ENCODE measurements at regions not wholly inside any gene's neighbourhood (a gene's known extent, or its start where the extent isn't known, plus 50 kb on each side); places are given as distances from the start of the nearest gene placed in this dataset.

DNA sequence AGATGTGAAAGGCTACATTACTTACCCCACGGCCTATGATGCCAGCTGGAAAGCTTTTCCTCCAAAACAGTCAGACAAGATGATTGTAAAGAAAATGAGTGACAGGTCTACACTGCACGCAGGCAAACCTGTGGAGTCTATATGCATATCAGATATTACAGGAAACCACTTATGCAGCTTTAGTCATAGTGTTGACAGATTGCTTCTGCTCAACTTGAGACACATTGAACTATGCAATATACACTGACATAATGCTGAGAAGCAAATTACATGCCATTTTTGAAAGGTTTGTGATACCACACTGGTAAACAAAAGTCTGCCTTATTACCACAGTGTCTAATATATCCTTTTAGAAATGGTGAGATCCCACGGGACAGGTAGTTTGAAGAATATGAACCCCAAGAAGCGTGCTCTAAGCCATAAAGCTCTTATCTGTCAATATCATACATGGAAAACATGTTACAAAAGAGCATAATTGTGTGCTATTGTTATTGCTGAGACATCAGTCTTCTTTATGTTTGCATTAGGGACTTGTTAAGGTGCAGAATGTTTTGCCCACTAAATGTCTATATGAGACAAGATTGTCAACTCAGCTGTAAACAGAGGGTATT, 1835.8 kb upstream of the TENM3 start:
- DNase-seq (ENCODE audit: extremely low spot score, unreplicated experiment): no peak
- TF ChIP-seq, protein P1, sequence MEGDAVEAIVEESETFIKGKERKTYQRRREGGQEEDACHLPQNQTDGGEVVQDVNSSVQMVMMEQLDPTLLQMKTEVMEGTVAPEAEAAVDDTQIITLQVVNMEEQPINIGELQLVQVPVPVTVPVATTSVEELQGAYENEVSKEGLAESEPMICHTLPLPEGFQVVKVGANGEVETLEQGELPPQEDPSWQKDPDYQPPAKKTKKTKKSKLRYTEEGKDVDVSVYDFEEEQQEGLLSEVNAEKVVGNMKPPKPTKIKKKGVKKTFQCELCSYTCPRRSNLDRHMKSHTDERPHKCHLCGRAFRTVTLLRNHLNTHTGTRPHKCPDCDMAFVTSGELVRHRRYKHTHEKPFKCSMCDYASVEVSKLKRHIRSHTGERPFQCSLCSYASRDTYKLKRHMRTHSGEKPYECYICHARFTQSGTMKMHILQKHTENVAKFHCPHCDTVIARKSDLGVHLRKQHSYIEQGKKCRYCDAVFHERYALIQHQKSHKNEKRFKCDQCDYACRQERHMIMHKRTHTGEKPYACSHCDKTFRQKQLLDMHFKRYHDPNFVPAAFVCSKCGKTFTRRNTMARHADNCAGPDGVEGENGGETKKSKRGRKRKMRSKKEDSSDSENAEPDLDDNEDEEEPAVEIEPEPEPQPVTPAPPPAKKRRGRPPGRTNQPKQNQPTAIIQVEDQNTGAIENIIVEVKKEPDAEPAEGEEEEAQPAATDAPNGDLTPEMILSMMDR (IDR thresholded peaks at IDR 0.05): no peak
- Mint-ChIP-seq H3K4me1 (ENCODE audit: unreplicated experiment) (no peaks in the 10 kb centered on the region), H3K4me3 (ENCODE audit: unreplicated experiment) (no peak overlapping the region), H3K9me3 (ENCODE audit: unreplicated experiment) (no peaks in the 10 kb centered on the region), H3K27me3 (ENCODE audit: unreplicated experiment) (peaks cover 3% of the 10 kb centered on the region), H3K36me3 (ENCODE audit: unreplicated experiment) (no peaks in the 10 kb centered on the region), H3K27ac (ENCODE audit: unreplicated experiment) (no peak overlapping the region)

DNA sequence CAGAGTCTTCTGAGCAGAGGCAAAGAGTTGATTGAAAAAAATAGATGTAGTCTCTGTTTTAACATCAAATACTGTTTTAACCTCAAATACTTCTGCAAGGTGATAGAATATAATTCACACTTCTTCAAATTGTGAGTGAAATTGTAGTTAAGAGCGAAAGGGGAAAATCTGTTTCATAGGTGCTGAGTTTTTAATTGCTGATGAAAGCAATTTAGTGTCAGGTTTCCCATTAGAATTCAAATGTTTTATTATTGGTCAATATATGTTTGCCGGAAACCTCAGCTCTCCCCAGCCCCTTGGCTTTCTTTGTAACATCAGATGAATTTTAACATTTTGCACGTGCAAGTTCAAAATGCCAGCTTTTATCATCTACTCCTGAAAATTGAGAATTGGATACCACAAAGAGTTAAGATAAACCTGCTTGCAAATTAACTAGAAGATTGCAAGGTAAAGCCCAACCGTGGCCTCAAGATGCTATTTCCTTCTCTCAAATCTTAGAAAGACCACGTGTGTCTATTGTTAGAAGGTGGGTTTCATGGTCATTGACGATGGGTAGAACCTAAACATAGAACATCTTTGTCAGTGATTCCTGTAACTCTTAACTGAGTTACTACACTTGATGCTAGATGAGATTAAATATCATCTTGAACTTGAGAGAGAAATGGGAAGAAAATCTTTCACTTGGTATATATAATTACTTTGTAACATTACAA, 1824.2 kb upstream of the TENM3 start:
- H3K4me1 Mint-ChIP-seq (ENCODE audit: unreplicated experiment): peaks cover under 1% of the 10 kb centered on the region
- no peaks in the 10 kb centered on the region for H3K36me3 Mint-ChIP-seq (ENCODE audit: unreplicated experiment)
- H3K27ac Mint-ChIP-seq (ENCODE audit: unreplicated experiment): no peak overlapping the region
- TF ChIP-seq, protein P1 (IDR thresholded peaks at IDR 0.05): no peak
- no peak for DNase-seq (ENCODE audit: extremely low spot score, unreplicated experiment)
- H3K9me3 Mint-ChIP-seq (ENCODE audit: unreplicated experiment): no peaks in the 10 kb centered on the region
- H3K4me3 Mint-ChIP-seq (ENCODE audit: unreplicated experiment): no peak overlapping the region
- H3K27me3 Mint-ChIP-seq (ENCODE audit: unreplicated experiment): peaks cover 9% of the 10 kb centered on the region

DNA sequence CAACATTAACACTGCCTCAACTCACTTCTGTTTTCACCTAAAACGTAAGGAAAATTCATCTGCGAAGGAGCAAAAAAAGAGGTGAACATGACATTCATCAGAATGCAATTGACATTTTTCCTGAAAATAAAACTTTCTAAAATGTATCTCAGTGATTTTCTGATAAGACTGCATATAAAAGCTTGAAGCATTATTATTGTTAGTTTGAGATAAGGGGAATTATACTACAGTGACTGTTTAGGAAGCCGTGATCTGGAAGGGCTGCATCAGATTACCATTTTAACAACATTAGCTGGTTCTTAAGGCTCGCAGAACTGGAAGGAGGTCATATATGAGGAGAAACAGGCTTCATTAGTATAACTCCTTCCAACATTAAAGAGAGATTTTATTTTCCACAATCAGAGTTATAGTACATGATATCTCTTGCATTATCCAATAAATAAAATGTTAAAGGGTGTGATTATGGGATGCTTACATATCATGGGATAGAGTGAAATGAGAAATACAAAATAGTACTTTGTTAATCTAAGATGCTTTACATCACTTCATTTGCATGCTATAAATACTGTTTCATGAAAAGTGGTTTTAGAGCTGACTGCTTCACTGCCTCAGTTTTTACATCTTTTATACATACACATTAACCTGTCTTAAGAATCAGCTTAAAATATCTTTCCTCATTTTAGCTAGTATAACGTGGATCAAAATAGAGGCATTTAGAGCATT, 1820.1 kb upstream of the TENM3 start:
- Mint-ChIP-seq H3K36me3 (ENCODE audit: unreplicated experiment) (no peaks in the 10 kb centered on the region), H3K4me1 (ENCODE audit: unreplicated experiment) (peaks cover 5% of the 10 kb centered on the region), H3K27ac (ENCODE audit: unreplicated experiment) (no peak overlapping the region), H3K4me3 (ENCODE audit: unreplicated experiment) (no peak overlapping the region), H3K27me3 (ENCODE audit: unreplicated experiment) (peaks cover 5% of the 10 kb centered on the region), H3K9me3 (ENCODE audit: unreplicated experiment) (no peaks in the 10 kb centered on the region)
- DNase-seq (ENCODE audit: extremely low spot score, unreplicated experiment): no peak
- TF ChIP-seq, protein P1 (IDR thresholded peaks at IDR 0.05): no peak

DNA sequence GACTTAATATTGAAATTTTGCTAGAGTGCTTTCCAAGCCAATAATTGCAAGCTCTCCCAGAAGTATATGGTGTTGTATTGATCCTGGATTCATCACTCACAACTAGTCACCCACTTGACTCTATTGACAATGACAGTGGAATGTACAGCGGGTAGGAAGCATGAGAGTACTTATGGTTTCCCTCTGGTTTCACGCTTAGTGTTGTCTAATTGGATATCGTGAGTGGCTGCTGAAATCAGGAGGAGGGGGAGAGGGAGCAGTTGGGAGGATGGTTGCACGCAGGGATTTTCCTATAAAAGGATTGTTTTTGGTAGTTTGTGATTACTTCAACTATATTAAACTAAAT, 1819.5 kb upstream of the TENM3 start:
- Mint-ChIP-seq H3K27ac (ENCODE audit: unreplicated experiment) (no peak overlapping the region), H3K4me1 (ENCODE audit: unreplicated experiment) (peaks cover 5% of the 10 kb centered on the region), H3K27me3 (ENCODE audit: unreplicated experiment) (peaks cover 5% of the 10 kb centered on the region), H3K4me3 (ENCODE audit: unreplicated experiment) (no peak overlapping the region), H3K36me3 (ENCODE audit: unreplicated experiment) (no peaks in the 10 kb centered on the region), H3K9me3 (ENCODE audit: unreplicated experiment) (no peaks in the 10 kb centered on the region)
- TF ChIP-seq, protein P1 (IDR thresholded peaks at IDR 0.05): no peak
- no peak for DNase-seq (ENCODE audit: extremely low spot score, unreplicated experiment)

DNA sequence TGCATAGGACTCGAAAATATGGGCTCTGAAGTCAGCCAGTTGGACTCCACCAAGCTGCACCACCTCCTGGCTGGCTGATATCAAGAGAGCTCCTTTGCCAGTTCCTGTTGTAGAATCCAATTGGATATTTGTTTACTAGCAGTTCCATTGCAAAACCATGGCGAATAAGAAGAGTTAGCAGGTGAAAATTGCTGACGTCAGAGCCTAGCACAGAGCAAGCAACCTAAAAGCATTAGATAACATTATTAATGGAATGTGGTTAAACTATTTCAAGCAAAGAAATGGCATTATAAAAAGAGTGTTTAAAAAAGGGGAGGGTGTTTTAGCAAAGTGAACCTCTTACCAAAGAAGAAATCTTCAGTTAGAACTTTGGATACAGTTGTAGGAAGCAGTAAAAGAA, 1816.3 kb upstream of the TENM3 start:
- H3K36me3 Mint-ChIP-seq (ENCODE audit: unreplicated experiment): no peaks in the 10 kb centered on the region
- no peak overlapping the region for H3K27ac Mint-ChIP-seq (ENCODE audit: unreplicated experiment)
- DNase-seq (ENCODE audit: extremely low spot score, unreplicated experiment): no peak
- no peaks in the 10 kb centered on the region for H3K9me3 Mint-ChIP-seq (ENCODE audit: unreplicated experiment)
- TF ChIP-seq, protein P1 (IDR thresholded peaks at IDR 0.05): no peak
- H3K4me1 Mint-ChIP-seq (ENCODE audit: unreplicated experiment): peaks cover 5% of the 10 kb centered on the region
- H3K4me3 Mint-ChIP-seq (ENCODE audit: unreplicated experiment): no peak overlapping the region
- H3K27me3 Mint-ChIP-seq (ENCODE audit: unreplicated experiment): peaks cover 2% of the 10 kb centered on the region

Measured in osteocyte (in vitro differentiated cells).